ENCODE measurements at regions not wholly inside any gene's neighbourhood (a gene's known extent, or its start where the extent isn't known, plus 50 kb on each side); places are given as distances from the start of the nearest gene placed in this dataset.

- Histone ChIP-seq H3K9me3 (no peaks in the 10 kb centered on the region), H3K4me1 (no peaks in the 10 kb centered on the region), H3K27me3 (no peaks in the 10 kb centered on the region), H3K4me3 (no peak overlapping the region), H3K27ac (no peak overlapping the region), H3K36me3 (no peaks in the 10 kb centered on the region)
- WGBS, 2 donors: 61 to 70% methylated on average over 3 of the region's 3 CpGs
- no peak for TF ChIP-seq CTCF (IDR thresholded peaks at IDR 0.05)
- ATAC-seq: peak in 1 of 4 donors; percentile 30
- no peak for FAIRE-seq
- DNase-seq: no peak
- intact Hi-C loops (cut with DNase I): no loop called here
Observed at GRCh38 chr21:35281956-35282355, 232.9 kb upstream of the RUNX1 start.

- no peaks in the 10 kb centered on the region for H3K4me1 ChIP-seq
- no peak overlapping the region for H3K27ac ChIP-seq
- no peaks in the 10 kb centered on the region for H3K36me3 ChIP-seq
- DNase-seq (no peak), FAIRE-seq (no peak), ATAC-seq (no peak)
- no peaks in the 10 kb centered on the region for H3K9me3 ChIP-seq
- intact Hi-C loops (cut with DNase I): no loop called here
- TF ChIP-seq CTCF (IDR thresholded peaks at IDR 0.05): no peak
- no peak overlapping the region for H3K4me3 ChIP-seq
- H3K27me3 ChIP-seq: no peaks in the 10 kb centered on the region
Observed at GRCh38 chr21:35280231-35280630, 231.1 kb upstream of the RUNX1 start.

DNA sequence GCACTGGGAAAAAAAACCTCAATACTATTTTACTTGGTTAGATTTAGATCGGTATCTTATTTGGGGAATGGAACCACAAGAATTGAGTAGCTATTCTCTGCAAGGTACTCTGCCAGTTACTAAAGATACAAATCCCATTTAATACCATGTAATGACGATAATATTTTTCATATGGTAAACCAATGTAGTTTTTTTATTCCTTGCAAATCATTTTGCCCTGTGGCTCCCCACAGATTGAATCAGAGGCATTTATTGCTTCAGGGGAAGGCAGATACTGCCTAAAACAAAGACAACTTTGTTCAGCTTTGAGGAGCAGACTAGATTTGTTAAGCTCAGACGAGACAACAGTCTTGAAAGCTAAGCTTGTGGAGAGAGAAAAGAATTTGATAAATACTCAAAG lies 226.7 kb upstream of the RUNX1 start:
- TF ChIP-seq CTCF (IDR thresholded peaks at IDR 0.05): no peak
- no peak overlapping the region for H3K4me3 ChIP-seq
- H3K4me1 ChIP-seq: no peaks in the 10 kb centered on the region
- intact Hi-C loops (cut with DNase I): no loop called here
- no peaks in the 10 kb centered on the region for H3K9me3 ChIP-seq
- WGBS, 2 donors: 41 to 43% methylated on average over 3 of the region's 3 CpGs
- DNase-seq (no peak), ATAC-seq (no peak), FAIRE-seq (no peak)
- no peaks in the 10 kb centered on the region for H3K27me3 ChIP-seq
- H3K36me3 ChIP-seq: no peaks in the 10 kb centered on the region
- no peak overlapping the region for H3K27ac ChIP-seq

DNA sequence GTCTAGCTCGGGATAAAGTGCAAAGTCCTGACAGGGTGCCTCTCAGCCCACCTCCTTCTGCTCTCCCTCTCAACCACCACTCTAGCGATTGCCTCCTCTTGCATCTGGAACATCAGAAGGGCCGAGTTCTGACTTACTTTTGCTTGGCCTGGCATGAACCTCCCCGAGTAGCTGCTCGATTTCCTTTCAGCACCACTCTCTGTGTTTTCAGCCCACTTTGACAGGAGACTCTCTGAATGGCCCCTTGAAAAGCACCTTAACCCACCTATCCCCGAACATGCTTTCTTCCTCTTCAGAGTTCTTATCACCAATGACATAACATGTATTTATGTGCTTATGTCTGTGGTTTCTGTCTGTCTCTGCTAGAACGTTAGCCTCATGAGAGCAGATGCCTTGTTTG lies 225.8 kb upstream of the RUNX1 start:
- H3K4me3 ChIP-seq: no peak overlapping the region
- no peak for DNase-seq
- no peak for ATAC-seq
- no peak for TF ChIP-seq CTCF (IDR thresholded peaks at IDR 0.05)
- intact Hi-C loops (cut with DNase I): no loop called here
- WGBS, 2 donors: 75 to 82% methylated on average over 7 of the region's 7 CpGs
- no peaks in the 10 kb centered on the region for H3K27me3 ChIP-seq
- H3K4me1 ChIP-seq: no peaks in the 10 kb centered on the region
- H3K27ac ChIP-seq: no peak overlapping the region
- no peaks in the 10 kb centered on the region for H3K9me3 ChIP-seq
- no peaks in the 10 kb centered on the region for H3K36me3 ChIP-seq
- FAIRE-seq: no peak

DNA sequence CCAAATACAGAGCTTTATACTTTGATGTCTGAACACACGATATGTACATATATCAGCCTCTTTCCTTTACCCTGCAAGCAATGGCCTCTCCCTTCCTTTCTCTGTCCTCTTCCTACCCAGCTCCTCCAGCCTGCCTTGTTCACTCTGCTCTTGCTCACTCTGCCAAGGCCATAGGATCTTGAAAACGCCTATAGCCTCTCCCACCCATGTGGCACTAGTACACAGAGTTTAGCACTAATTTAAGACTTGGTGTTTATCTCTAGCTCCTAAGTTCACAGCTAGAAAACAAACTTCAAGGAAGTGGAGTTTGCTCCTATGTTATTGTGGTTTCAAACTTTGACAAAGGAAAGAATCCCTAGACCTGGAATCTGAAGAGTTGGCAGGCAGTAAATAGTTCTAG lies 225.0 kb upstream of the RUNX1 start:
- TF ChIP-seq CTCF (IDR thresholded peaks at IDR 0.05): no peak
- DNase-seq (no peak), ATAC-seq (no peak), FAIRE-seq (no peak)
- intact Hi-C loops (cut with DNase I): no loop called here
- Histone ChIP-seq H3K27me3 (no peaks in the 10 kb centered on the region), H3K36me3 (no peaks in the 10 kb centered on the region), H3K4me1 (no peaks in the 10 kb centered on the region), H3K4me3 (no peak overlapping the region), H3K9me3 (no peaks in the 10 kb centered on the region), H3K27ac (no peak overlapping the region)
- WGBS, 2 donors: 64 to 76% methylated on average over 2 of the region's 2 CpGs

All from pancreas (tissue), 10 donors.